Liver (tissue), 8 donors: ENCODE measurements at regions not wholly inside any gene's neighbourhood (a gene's known extent, or its start where the extent isn't known, plus 50 kb on each side); places are given as distances from the start of the nearest gene placed in this dataset.

Source experiments
- DNase-seq: peaks from one replicate; pipeline ENCODE4 v3.0.0-alpha.2; 2017; ENCODE audit warnings: low spot score
- H3K27ac ChIP-seq, 2 donors: one replicate each; pipeline ENCODE4 v1.7.0; 2013; ENCODE audit warnings: inconsistent platforms in 2 of 2, low read length in 2 of 2, control low read depth in 1 of 2, low read depth in 1 of 2, mild to moderate bottlenecking in 1 of 2
- H3K27me3 ChIP-seq, 4 donors: one replicate each; pipeline versions ENCODE4 v1.6.1 to v1.7.0; 2013; ENCODE audit warnings: low read length in 3 of 4, inconsistent platforms in 1 of 4, mild to moderate bottlenecking in 1 of 4, moderate library complexity in 1 of 4; ENCODE audit not compliant: control insufficient read depth in 4 of 4, insufficient read depth in 4 of 4
- H3K36me3 ChIP-seq, 4 donors: one replicate each; pipeline versions ENCODE4 v1.6.1 to v1.7.0; 2013; ENCODE audit warnings: low read length in 3 of 4, mild to moderate bottlenecking in 3 of 4, low read depth in 1 of 4, moderate library complexity in 1 of 4; ENCODE audit not compliant: control insufficient read depth in 4 of 4, insufficient read depth in 3 of 4
- H3K4me1 ChIP-seq, 4 donors: one replicate each; pipeline versions ENCODE4 v1.6.1 to v1.7.0; 2013; ENCODE audit warnings: low read length in 3 of 4, mild to moderate bottlenecking in 3 of 4, moderate library complexity in 1 of 4; ENCODE audit not compliant: control insufficient read depth in 4 of 4, insufficient read depth in 4 of 4
- H3K4me3 ChIP-seq, 3 donors: one replicate each; pipeline versions ENCODE4 v1.6.1 to v1.7.0; 2013; ENCODE audit warnings: low read length in 3 of 3, control low read depth in 1 of 3, low read depth in 1 of 3, mild to moderate bottlenecking in 1 of 3
- H3K9ac ChIP-seq, 2 donors: one replicate each; pipeline ENCODE4 v1.7.0; 2013; ENCODE audit warnings: low read length in 2 of 2, mild to moderate bottlenecking in 2 of 2, moderate library complexity in 2 of 2, control low read depth in 1 of 2, low read depth in 1 of 2
- H3K9me3 ChIP-seq, 4 donors: one replicate each; pipeline versions ENCODE4 v1.6.1 to v1.7.0; 2013; ENCODE audit warnings: low read length in 3 of 4; ENCODE audit not compliant: control insufficient read depth in 4 of 4
- EGR1 ChIP-seq, 2 donors: IDR thresholded peaks; 2 replicates each; pipeline ENCODE4 v1.6.1; 2016 to 2018; ENCODE audit warnings: antibody characterized with exemption in 2 of 2, low read depth in 2 of 2
- FOXA1 ChIP-seq: IDR thresholded peaks from 2 replicates; pipeline ENCODE4 v1.6.1; 2016; ENCODE audit warnings: antibody characterized with exemption
- FOXA2 ChIP-seq: IDR thresholded peaks from 2 replicates; pipeline ENCODE4 v1.6.1; 2016; ENCODE audit warnings: antibody characterized with exemption
- GABPA ChIP-seq, 2 donors: IDR thresholded peaks in 1 of 2; conservative IDR thresholded peaks in 1 of 2; 2 replicates each; pipeline ENCODE4 v1.6.1; 2016; ENCODE audit warnings: antibody characterized with exemption in 2 of 2, mild to moderate bottlenecking in 1 of 2, moderate library complexity in 1 of 2
- HNF4A ChIP-seq, 2 donors: conservative IDR thresholded peaks; 2 replicates each; pipeline ENCODE4 v1.6.1; 2016; ENCODE audit warnings: antibody characterized with exemption in 2 of 2, mild to moderate bottlenecking in 2 of 2
- HNF4G ChIP-seq: IDR thresholded peaks from 2 replicates; pipeline ENCODE4 v1.6.1; 2016; ENCODE audit warnings: antibody characterized with exemption
- JUND ChIP-seq, 2 donors: IDR thresholded peaks; 2 replicates each; pipeline ENCODE4 v1.6.1; 2016; ENCODE audit warnings: antibody characterized with exemption in 2 of 2
- NR2F2 ChIP-seq: IDR thresholded peaks from 2 replicates; pipeline ENCODE4 v1.6.1; 2016; ENCODE audit warnings: antibody characterized with exemption
- RAD21 ChIP-seq, 2 donors: IDR thresholded peaks; 2 replicates each; pipeline ENCODE4 v1.6.1; 2016; ENCODE audit warnings: antibody characterized with exemption in 2 of 2, mild to moderate bottlenecking in 2 of 2
- RXRA ChIP-seq, 2 donors: IDR thresholded peaks; 2 replicates each; pipeline ENCODE4 v1.6.1; 2017 to 2018; ENCODE audit warnings: antibody characterized with exemption in 2 of 2, mild to moderate bottlenecking in 1 of 2
- SP1 ChIP-seq: IDR thresholded peaks from 2 replicates; pipeline ENCODE4 v1.6.1; 2018; ENCODE audit warnings: antibody characterized with exemption, mild to moderate bottlenecking
- TAF1 ChIP-seq: conservative IDR thresholded peaks from 2 replicates; pipeline ENCODE4 v1.6.1; 2016; ENCODE audit warnings: antibody characterized with exemption, mild to moderate bottlenecking
- YY1 ChIP-seq: IDR thresholded peaks from 2 replicates; pipeline ENCODE4 v1.6.1; 2016; ENCODE audit warnings: antibody characterized with exemption, mild to moderate bottlenecking
- WGBS: extraction: QIAGEN DNeasy Blood & Tissue Kit; methylation state at CpG from one replicate; pipeline ENCODE4 v1.1.7; 2013; 5-methylcytosine and 5-hydroxymethylcytosine counted together
- TF ChIP-seq, protein P1 (sequence below): IDR thresholded peaks from 2 replicates; pipeline ENCODE4 v1.6.1; 2016; ENCODE audit warnings: antibody characterized with exemption
- TF ChIP-seq, protein P2 (sequence below): IDR thresholded peaks from 2 replicates; pipeline ENCODE4 v1.6.1; 2016; ENCODE audit warnings: antibody characterized with exemption, mild to moderate bottlenecking
- TF ChIP-seq, protein P3 (sequence below): IDR thresholded peaks from 2 replicates; pipeline ENCODE4 v1.6.1; 2016; ENCODE audit warnings: antibody characterized with exemption
- TF ChIP-seq, protein P4 (sequence below): IDR thresholded peaks from 2 replicates; pipeline ENCODE4 v1.6.1; 2016; ENCODE audit warnings: antibody characterized with exemption
- TF ChIP-seq, protein P5 (sequence below): fragments of 150-350 bp; IDR thresholded peaks from 2 replicates; pipeline ENCODE4 v1.5.1; 2017; ENCODE audit warnings: improper control_type of control experiment, low read depth, low read length; ENCODE audit not compliant: missing input control
- donor health status: healthy.
- donor health status: healthy.
- donor health status: healthy.
- donor health status: healthy.
- donor health status: healthy.

DNA sequence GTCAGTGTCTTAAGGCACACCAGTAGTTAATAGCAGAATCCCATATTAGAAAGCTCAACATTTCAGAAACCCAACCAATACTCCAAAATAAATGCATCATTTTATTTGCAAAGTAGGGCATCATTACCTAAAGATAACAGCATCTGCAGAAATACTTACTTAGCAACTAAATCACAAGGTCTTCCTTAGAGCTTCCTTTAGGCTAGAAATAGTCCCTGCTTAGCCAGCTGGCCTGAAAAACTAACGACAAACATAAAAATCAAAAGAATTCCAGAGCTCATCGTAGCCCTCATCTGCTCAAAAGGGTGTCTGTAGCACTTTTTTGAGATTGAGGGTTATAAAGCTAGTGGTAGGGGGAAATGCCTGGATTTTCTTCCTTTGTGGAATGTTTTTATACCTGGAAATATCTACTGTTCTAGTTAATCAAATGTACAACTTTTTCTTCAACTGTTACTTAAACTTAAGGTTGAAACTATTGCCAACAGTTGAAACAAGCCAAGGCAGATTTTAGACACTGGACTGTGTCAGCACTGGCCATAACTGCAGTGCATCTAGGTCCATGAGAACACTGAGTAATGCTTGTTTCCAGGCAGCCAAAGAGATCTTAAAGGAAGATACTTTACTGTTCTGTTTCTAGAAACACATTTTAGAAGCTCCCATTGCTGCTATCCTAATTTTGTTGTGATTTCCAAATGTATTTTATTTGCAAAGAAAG, 129.4 kb upstream of the RASA1 start:
- no peak overlapping the region for H3K27ac ChIP-seq
- WGBS: 50% methylated on average over 2 of the region's 2 CpGs
- H3K36me3 ChIP-seq: no peaks in the 10 kb centered on the region
- no peak for DNase-seq
- no peak overlapping the region for H3K4me3 ChIP-seq
- no peaks in the 10 kb centered on the region for H3K27me3 ChIP-seq
- TF ChIP-seq EGR1 (IDR thresholded peaks at IDR 0.05; ENCODE audit: low read depth in 2 of 2) (no peak), FOXA1 (no peak), RXRA (IDR thresholded peaks at IDR 0.05) (no peak), YY1 (no peak), NR2F2 (no peak), JUND (IDR thresholded peaks at IDR 0.05) (no peak), RAD21 (IDR thresholded peaks at IDR 0.05) (no peak)
- TF ChIP-seq, protein P1, sequence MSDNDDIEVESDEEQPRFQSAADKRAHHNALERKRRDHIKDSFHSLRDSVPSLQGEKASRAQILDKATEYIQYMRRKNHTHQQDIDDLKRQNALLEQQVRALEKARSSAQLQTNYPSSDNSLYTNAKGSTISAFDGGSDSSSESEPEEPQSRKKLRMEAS: no peak
- TF ChIP-seq, protein P2, sequence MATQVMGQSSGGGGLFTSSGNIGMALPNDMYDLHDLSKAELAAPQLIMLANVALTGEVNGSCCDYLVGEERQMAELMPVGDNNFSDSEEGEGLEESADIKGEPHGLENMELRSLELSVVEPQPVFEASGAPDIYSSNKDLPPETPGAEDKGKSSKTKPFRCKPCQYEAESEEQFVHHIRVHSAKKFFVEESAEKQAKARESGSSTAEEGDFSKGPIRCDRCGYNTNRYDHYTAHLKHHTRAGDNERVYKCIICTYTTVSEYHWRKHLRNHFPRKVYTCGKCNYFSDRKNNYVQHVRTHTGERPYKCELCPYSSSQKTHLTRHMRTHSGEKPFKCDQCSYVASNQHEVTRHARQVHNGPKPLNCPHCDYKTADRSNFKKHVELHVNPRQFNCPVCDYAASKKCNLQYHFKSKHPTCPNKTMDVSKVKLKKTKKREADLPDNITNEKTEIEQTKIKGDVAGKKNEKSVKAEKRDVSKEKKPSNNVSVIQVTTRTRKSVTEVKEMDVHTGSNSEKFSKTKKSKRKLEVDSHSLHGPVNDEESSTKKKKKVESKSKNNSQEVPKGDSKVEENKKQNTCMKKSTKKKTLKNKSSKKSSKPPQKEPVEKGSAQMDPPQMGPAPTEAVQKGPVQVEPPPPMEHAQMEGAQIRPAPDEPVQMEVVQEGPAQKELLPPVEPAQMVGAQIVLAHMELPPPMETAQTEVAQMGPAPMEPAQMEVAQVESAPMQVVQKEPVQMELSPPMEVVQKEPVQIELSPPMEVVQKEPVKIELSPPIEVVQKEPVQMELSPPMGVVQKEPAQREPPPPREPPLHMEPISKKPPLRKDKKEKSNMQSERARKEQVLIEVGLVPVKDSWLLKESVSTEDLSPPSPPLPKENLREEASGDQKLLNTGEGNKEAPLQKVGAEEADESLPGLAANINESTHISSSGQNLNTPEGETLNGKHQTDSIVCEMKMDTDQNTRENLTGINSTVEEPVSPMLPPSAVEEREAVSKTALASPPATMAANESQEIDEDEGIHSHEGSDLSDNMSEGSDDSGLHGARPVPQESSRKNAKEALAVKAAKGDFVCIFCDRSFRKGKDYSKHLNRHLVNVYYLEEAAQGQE: no peak
- TF ChIP-seq, protein P3, sequence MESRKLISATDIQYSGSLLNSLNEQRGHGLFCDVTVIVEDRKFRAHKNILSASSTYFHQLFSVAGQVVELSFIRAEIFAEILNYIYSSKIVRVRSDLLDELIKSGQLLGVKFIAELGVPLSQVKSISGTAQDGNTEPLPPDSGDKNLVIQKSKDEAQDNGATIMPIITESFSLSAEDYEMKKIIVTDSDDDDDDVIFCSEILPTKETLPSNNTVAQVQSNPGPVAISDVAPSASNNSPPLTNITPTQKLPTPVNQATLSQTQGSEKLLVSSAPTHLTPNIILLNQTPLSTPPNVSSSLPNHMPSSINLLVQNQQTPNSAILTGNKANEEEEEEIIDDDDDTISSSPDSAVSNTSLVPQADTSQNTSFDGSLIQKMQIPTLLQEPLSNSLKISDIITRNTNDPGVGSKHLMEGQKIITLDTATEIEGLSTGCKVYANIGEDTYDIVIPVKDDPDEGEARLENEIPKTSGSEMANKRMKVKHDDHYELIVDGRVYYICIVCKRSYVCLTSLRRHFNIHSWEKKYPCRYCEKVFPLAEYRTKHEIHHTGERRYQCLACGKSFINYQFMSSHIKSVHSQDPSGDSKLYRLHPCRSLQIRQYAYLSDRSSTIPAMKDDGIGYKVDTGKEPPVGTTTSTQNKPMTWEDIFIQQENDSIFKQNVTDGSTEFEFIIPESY: no peak
- TF ChIP-seq, protein P4, sequence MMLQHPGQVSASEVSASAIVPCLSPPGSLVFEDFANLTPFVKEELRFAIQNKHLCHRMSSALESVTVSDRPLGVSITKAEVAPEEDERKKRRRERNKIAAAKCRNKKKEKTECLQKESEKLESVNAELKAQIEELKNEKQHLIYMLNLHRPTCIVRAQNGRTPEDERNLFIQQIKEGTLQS: no peak
- TF ChIP-seq, protein P5, sequence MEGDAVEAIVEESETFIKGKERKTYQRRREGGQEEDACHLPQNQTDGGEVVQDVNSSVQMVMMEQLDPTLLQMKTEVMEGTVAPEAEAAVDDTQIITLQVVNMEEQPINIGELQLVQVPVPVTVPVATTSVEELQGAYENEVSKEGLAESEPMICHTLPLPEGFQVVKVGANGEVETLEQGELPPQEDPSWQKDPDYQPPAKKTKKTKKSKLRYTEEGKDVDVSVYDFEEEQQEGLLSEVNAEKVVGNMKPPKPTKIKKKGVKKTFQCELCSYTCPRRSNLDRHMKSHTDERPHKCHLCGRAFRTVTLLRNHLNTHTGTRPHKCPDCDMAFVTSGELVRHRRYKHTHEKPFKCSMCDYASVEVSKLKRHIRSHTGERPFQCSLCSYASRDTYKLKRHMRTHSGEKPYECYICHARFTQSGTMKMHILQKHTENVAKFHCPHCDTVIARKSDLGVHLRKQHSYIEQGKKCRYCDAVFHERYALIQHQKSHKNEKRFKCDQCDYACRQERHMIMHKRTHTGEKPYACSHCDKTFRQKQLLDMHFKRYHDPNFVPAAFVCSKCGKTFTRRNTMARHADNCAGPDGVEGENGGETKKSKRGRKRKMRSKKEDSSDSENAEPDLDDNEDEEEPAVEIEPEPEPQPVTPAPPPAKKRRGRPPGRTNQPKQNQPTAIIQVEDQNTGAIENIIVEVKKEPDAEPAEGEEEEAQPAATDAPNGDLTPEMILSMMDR: no peak
- no peaks in the 10 kb centered on the region for H3K4me1 ChIP-seq
- no peaks in the 10 kb centered on the region for H3K9me3 ChIP-seq
- H3K9ac ChIP-seq: no peak overlapping the region

DNA sequence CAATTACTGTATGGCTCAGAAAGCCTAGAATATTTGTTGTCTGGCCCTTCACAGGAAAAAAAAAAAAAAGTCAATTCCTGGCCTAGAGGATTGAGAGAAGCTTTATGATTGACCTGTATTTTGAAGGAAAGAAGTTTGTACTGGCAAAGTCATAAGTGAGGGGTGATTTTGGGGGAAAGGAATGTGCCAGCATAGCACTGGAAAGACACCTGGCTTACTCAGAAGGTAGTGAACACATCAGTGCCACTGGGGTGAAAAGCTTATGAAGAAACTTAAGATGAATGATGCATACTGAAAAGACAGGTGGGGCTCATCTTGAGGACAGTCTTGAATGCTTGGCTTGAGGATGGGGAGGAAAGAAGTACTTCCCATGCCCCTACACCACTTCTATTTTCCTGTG, 127.9 kb upstream of the RASA1 start:
- Histone ChIP-seq H3K9ac (no peak overlapping the region), H3K27ac (no peak overlapping the region), H3K4me1 (no peaks in the 10 kb centered on the region), H3K9me3 (no peaks in the 10 kb centered on the region), H3K36me3 (no peaks in the 10 kb centered on the region), H3K4me3 (no peak overlapping the region), H3K27me3 (no peaks in the 10 kb centered on the region)
- no peak for DNase-seq
- TF ChIP-seq HNF4A (conservative IDR thresholded peaks at IDR 0.05) (no peak), RXRA (IDR thresholded peaks at IDR 0.05) (no peak), JUND (IDR thresholded peaks at IDR 0.05) (no peak), FOXA1 (no peak), GABPA (IDR thresholded peaks at IDR 0.05 in 1 of 2, conservative IDR thresholded peaks at IDR 0.05 in 1 of 2) (no peak), SP1 (no peak), HNF4G (no peak), TAF1 (no peak), FOXA2 (no peak), NR2F2 (no peak), YY1 (no peak)
- TF ChIP-seq, protein P3: no peak
- TF ChIP-seq, protein P5: no peak
